IMR-90 (cell line): ENCODE measurements at regions not wholly inside any gene's neighbourhood (a gene's known extent, or its start where the extent isn't known, plus 50 kb on each side); places are given as distances from the start of the nearest gene placed in this dataset.

Experiments used
- CHD1 ChIP-seq: IDR thresholded peaks from 2 replicates; pipeline ENCODE4 v1.6.1; 2012; ENCODE audit warnings: low read depth, low read length, improper control_type of control experiment
- MAFK ChIP-seq: IDR thresholded peaks from 2 replicates; pipeline ENCODE4 v1.6.1; 2012; ENCODE audit warnings: low read depth, low read length, improper control_type of control experiment
- POLR2A ChIP-seq: IDR thresholded peaks from 2 replicates; pipeline ENCODE4 v1.6.1; 2012; ENCODE audit warnings: mild to moderate bottlenecking, low read depth, low read length
- RAD21 ChIP-seq: IDR thresholded peaks from 2 replicates; pipeline ENCODE4 v1.6.1; 2012; ENCODE audit warnings: low read length, improper control_type of control experiment
- RCOR1 ChIP-seq: IDR thresholded peaks from 2 replicates; pipeline ENCODE4 v1.6.1; 2012; ENCODE audit warnings: mild to moderate bottlenecking, low read length, improper control_type of control experiment; ENCODE audit not compliant: insufficient replicate concordance
- RFX5 ChIP-seq: IDR thresholded peaks from 2 replicates; pipeline ENCODE4 v1.8.0; 2012; ENCODE audit warnings: low read depth, mild to moderate bottlenecking, low read length, moderate library complexity
- SMC3 ChIP-seq: fragments of 150-350 bp; IDR thresholded peaks from 2 replicates; pipeline ENCODE4 v1.6.1; 2016; ENCODE audit warnings: low read depth, mild to moderate bottlenecking, antibody characterized with exemption, low read length, moderate library complexity
- TF ChIP-seq, protein P1 (sequence below): conservative IDR thresholded peaks from 2 replicates; pipeline ENCODE4 v1.5.1; 2012; ENCODE audit warnings: mild to moderate bottlenecking, low read depth, low read length, improper control_type of control experiment
- TF ChIP-seq, protein P2 (sequence below): fragments of 150-350 bp; IDR thresholded peaks from 2 replicates; pipeline ENCODE4 v1.6.1; 2016; ENCODE audit warnings: low read depth, mild to moderate bottlenecking, low read length, moderate library complexity, borderline replicate concordance

DNA sequence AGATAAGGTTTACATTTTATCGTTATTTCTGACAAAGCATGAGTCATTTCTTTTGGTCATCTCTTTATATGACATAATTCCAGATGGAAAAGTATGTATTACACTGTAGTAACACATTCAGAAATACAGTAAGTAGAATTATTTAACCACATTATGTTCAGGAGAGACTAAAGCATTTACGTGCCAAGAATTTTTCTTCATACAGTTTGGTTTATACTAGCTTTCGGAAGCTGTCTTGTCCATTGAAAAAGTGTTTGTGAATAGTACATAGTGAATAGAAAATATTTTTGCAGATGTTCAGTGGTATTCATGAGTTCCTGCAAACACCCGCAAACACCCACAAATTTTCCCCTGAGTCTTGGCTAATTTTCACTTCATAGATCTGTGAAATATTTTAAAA lies 1033.0 kb upstream of the INTU start:
- TF ChIP-seq, protein P1, sequence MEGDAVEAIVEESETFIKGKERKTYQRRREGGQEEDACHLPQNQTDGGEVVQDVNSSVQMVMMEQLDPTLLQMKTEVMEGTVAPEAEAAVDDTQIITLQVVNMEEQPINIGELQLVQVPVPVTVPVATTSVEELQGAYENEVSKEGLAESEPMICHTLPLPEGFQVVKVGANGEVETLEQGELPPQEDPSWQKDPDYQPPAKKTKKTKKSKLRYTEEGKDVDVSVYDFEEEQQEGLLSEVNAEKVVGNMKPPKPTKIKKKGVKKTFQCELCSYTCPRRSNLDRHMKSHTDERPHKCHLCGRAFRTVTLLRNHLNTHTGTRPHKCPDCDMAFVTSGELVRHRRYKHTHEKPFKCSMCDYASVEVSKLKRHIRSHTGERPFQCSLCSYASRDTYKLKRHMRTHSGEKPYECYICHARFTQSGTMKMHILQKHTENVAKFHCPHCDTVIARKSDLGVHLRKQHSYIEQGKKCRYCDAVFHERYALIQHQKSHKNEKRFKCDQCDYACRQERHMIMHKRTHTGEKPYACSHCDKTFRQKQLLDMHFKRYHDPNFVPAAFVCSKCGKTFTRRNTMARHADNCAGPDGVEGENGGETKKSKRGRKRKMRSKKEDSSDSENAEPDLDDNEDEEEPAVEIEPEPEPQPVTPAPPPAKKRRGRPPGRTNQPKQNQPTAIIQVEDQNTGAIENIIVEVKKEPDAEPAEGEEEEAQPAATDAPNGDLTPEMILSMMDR = no peak
- TF ChIP-seq RFX5 (no peak), POLR2A (no peak), CHD1 (no peak), SMC3 (no peak), RAD21 (no peak), RCOR1 (no peak), MAFK (no peak)
- TF ChIP-seq, protein P2, sequence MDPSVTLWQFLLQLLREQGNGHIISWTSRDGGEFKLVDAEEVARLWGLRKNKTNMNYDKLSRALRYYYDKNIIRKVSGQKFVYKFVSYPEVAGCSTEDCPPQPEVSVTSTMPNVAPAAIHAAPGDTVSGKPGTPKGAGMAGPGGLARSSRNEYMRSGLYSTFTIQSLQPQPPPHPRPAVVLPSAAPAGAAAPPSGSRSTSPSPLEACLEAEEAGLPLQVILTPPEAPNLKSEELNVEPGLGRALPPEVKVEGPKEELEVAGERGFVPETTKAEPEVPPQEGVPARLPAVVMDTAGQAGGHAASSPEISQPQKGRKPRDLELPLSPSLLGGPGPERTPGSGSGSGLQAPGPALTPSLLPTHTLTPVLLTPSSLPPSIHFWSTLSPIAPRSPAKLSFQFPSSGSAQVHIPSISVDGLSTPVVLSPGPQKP = no peak
